IMR-90 (cell line): ENCODE measurements at regions not wholly inside any gene's neighbourhood (a gene's known extent, or its start where the extent isn't known, plus 50 kb on each side); places are given as distances from the start of the nearest gene placed in this dataset.

ENCODE experiments used
- ATAC-seq: fragments of 200-7000 bp; cut with Tn5 transposase; 2 replicates; pipeline ENCODE4 v1.9.1; 2020; ENCODE audit warnings: low read depth, mild to moderate bottlenecking, moderate library complexity
- BruUV-seq: library from RNA; stranded (reverse); fragments of 400-500 nt; replicated peaks from 2 replicates; lab custom pipeline; 2021; lab: Mats Ljungman, UMichigan
- CTCF ChIA-PET: fragments of 300-600 bp; formaldehyde crosslinking; extraction: SDS; loops from one replicate; lab custom pipeline; 2021; ENCODE audit warnings: antibody characterized with exemption; lab: Yijun Ruan, JAX
- POLR2A ChIA-PET: fragments of 300-600 bp; sonication (Branson Sonifier 250); formaldehyde crosslinking; loops from one replicate; lab custom pipeline; 2022; ENCODE audit warnings: antibody characterized with exemption; ENCODE audit not compliant: unreplicated experiment; lab: Charles Lee
- DNase-seq: peaks from one replicate; pipeline ENCODE4 v3.0.0; 2013
- H2AFZ ChIP-seq: replicated peaks from 2 replicates; pipeline ENCODE3; 2013; ENCODE audit warnings: low read length, mild to moderate bottlenecking; ENCODE audit not compliant: poor library complexity
- H2AK5ac ChIP-seq: 2 replicates; pipeline ENCODE4 v1.6.1; 2013; ENCODE audit warnings: low read depth, low read length, inconsistent platforms
- H2AK9ac ChIP-seq: replicated peaks from 2 replicates; pipeline ENCODE3; 2013; ENCODE audit warnings: mild to moderate bottlenecking, low read depth, low read length, moderate library complexity; ENCODE audit not compliant: poor library complexity
- H2BK120ac ChIP-seq: 2 replicates; pipeline ENCODE4 v1.6.1; 2013; ENCODE audit warnings: low read depth, low read length, inconsistent platforms
- H2BK15ac ChIP-seq: 3 replicates; pipeline ENCODE4 v1.6.1; 2013; ENCODE audit warnings: low read depth, low read length, inconsistent platforms
- H2BK20ac ChIP-seq: 2 replicates; pipeline ENCODE4 v1.6.1; 2013; ENCODE audit warnings: low read depth, mild to moderate bottlenecking, inconsistent platforms, low read length, moderate library complexity
- H2BK5ac ChIP-seq: 2 replicates; pipeline ENCODE4 v1.6.1; 2013; ENCODE audit warnings: mild to moderate bottlenecking, low read depth, low read length, inconsistent platforms; ENCODE audit not compliant: poor library complexity, severe bottlenecking
- H3K14ac ChIP-seq: replicated peaks from 2 replicates; pipeline ENCODE4 v1.6.1; 2013; ENCODE audit warnings: low read depth, low read length, inconsistent platforms
- H3K18ac ChIP-seq: 2 replicates; pipeline ENCODE4 v1.6.1; 2013; ENCODE audit warnings: low read depth, low read length, control low read depth
- H3K23ac ChIP-seq: 2 replicates; pipeline ENCODE4 v1.6.1; 2013; ENCODE audit warnings: low read depth, low read length, inconsistent platforms
- H3K27ac ChIP-seq: 2 replicates; pipeline ENCODE4 v1.5.1; 2013; ENCODE audit warnings: mild to moderate bottlenecking, control low read depth, low read length; ENCODE audit not compliant: insufficient read depth
- H3K27me3 ChIP-seq: 2 replicates; pipeline ENCODE4 v1.6.1; 2013; ENCODE audit warnings: low read length; ENCODE audit not compliant: control insufficient read depth, insufficient read depth
- H3K36me3 ChIP-seq: 2 replicates; pipeline ENCODE4 v1.6.1; 2013; ENCODE audit warnings: low read length, mixed read lengths; ENCODE audit not compliant: control insufficient read depth, insufficient read depth
- H3K4ac ChIP-seq: 2 replicates; pipeline ENCODE4 v1.6.1; 2013; ENCODE audit warnings: low read depth, low read length, inconsistent platforms
- H3K4me1 ChIP-seq: 2 replicates; pipeline ENCODE4 v1.6.1; 2013; ENCODE audit warnings: low read length, mixed read lengths; ENCODE audit not compliant: control insufficient read depth, insufficient read depth
- H3K4me2 ChIP-seq: 2 replicates; pipeline ENCODE4 v1.6.1; 2013; ENCODE audit warnings: low read depth, mild to moderate bottlenecking, control low read depth, low read length, moderate library complexity
- H3K4me3 ChIP-seq: 2 replicates; pipeline ENCODE4 v1.5.1; 2013; ENCODE audit warnings: low read depth, mild to moderate bottlenecking, control low read depth, low read length, moderate library complexity; ENCODE audit not compliant: insufficient read depth
- H3K56ac ChIP-seq: 2 replicates; pipeline ENCODE4 v1.6.1; 2013; ENCODE audit warnings: low read length, inconsistent platforms; ENCODE audit not compliant: insufficient read depth; ENCODE audit errors: extremely low read depth
- H3K79me1 ChIP-seq, 2 experiments: 2 replicates each; pipeline ENCODE4 v1.6.1; 2013; ENCODE audit warnings: low read length in 2 of 2, inconsistent platforms in 1 of 2, low read depth in 1 of 2
- H3K9ac ChIP-seq: 2 replicates; pipeline ENCODE4 v1.6.1; 2013; ENCODE audit warnings: low read depth, low read length, control low read depth
- H3K9me1 ChIP-seq: 2 replicates; pipeline ENCODE4 v1.6.1; 2013; ENCODE audit warnings: low read length, inconsistent platforms; ENCODE audit not compliant: insufficient read depth
- H3K9me3 ChIP-seq: 2 replicates; pipeline ENCODE4 v1.6.1; 2013; ENCODE audit warnings: low read length; ENCODE audit not compliant: control insufficient read depth, insufficient read depth
- H4K20me1 ChIP-seq: 2 replicates; pipeline ENCODE4 v1.6.1; 2013; ENCODE audit warnings: low read length, inconsistent platforms; ENCODE audit not compliant: insufficient read depth
- H4K5ac ChIP-seq: 2 replicates; pipeline ENCODE4 v1.6.1; 2013; ENCODE audit warnings: mild to moderate bottlenecking, low read depth, low read length, control low read depth
- H4K8ac ChIP-seq, 2 experiments: 2 replicates each; pipeline ENCODE4 v1.6.1; 2013; ENCODE audit warnings: low read depth in 2 of 2, low read length in 2 of 2, control low read depth in 1 of 2, inconsistent platforms in 1 of 2
- H4K91ac ChIP-seq: 2 replicates; pipeline ENCODE4 v1.6.1; 2013; ENCODE audit warnings: low read depth, low read length, inconsistent platforms; ENCODE audit not compliant: insufficient read depth
- FOS ChIP-seq: fragments of 150-350 bp; IDR thresholded peaks from 2 replicates; pipeline ENCODE4 v1.6.1; 2016; ENCODE audit warnings: low read depth, low read length
- MAZ ChIP-seq: IDR thresholded peaks from 2 replicates; pipeline ENCODE4 v1.6.1; 2012; ENCODE audit warnings: low read depth, mild to moderate bottlenecking, low read length, improper control_type of control experiment, moderate library complexity, borderline replicate concordance
- MXI1 ChIP-seq: IDR thresholded peaks from 2 replicates; pipeline ENCODE4 v1.6.1; 2012; ENCODE audit warnings: low read depth, mild to moderate bottlenecking, low read length, moderate library complexity, borderline replicate concordance
- POLR2A ChIP-seq: IDR thresholded peaks from 2 replicates; pipeline ENCODE4 v1.6.1; 2012; ENCODE audit warnings: mild to moderate bottlenecking, low read depth, low read length
- RAD21 ChIP-seq: IDR thresholded peaks from 2 replicates; pipeline ENCODE4 v1.6.1; 2012; ENCODE audit warnings: low read length, improper control_type of control experiment
- RCOR1 ChIP-seq: IDR thresholded peaks from 2 replicates; pipeline ENCODE4 v1.6.1; 2012; ENCODE audit warnings: mild to moderate bottlenecking, low read length, improper control_type of control experiment; ENCODE audit not compliant: insufficient replicate concordance
- WGBS, 2 experiments: methylation state at CpG; one replicate each; pipeline versions ENCODE4 v1.1.5 to v1.1.7; 2013; ENCODE audit warnings: missing lambda C conversion rate in 2 of 2; ENCODE audit not compliant: insufficient read length in 1 of 2; ENCODE audit errors: extremely low coverage in 2 of 2; 5-methylcytosine and 5-hydroxymethylcytosine counted together
- dilution Hi-C: fragments of 300-500 bp; cut with HindIII; formaldehyde crosslinking; loops from one replicate; pipeline ENCODE4 v1.14.3; 2018; ENCODE audit warnings: low sequenced_read_pairs; ENCODE audit not compliant: unreplicated experiment
- in situ Hi-C: fragments of 300-500 bp; cut with MboI; formaldehyde crosslinking; loops from 3 replicates; pipeline ENCODE4 v1.14.3; 2019; ENCODE audit warnings: low sequenced_read_pairs, inconsistent platforms, mixed read lengths
- intact Hi-C: fragments of 100-400 bp; cut with micrococcal nuclease; formaldehyde crosslinking; loops from 2 replicates; pipeline ENCODE4 v1.10.0; 2022
- TF ChIP-seq, protein P1 (sequence below): fragments of 150-350 bp; IDR thresholded peaks from 2 replicates; pipeline ENCODE4 v1.6.1; 2016; ENCODE audit warnings: low read depth, mild to moderate bottlenecking, low read length, moderate library complexity, borderline replicate concordance

DNA sequence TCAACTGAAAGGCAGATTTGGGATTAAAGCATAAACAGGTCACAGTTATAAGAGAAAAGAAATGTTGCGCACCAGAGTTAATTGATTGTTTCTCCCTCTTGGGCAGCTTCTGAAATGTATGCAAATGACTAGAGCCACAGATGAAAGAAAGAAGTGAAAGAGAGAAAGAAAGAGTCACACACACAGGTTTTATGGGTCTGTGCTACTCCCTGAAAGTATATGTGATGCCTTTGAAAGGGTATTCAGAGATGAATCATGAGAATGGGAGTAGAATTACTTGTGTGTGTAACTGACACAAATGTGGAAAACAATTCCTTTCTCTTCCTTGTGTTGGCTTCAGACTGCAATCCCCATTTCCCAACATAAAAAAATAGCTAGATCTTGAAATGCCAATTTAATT, 196.9 kb downstream of the FOXA2 start:
- no peaks in the 10 kb centered on the region for H3K9me3 ChIP-seq
- no TSS peak for BruUV-seq
- H3K9me1 ChIP-seq, result no peaks in the 10 kb centered on the region
- DNase-seq (no peak), ATAC-seq (no peak)
- no peak overlapping the region for H3K18ac ChIP-seq
- H2BK15ac ChIP-seq, result no peak overlapping the region
- CTCF ChIA-PET, result no interaction called here
- H3K9ac ChIP-seq, result no peak overlapping the region
- H2AK9ac ChIP-seq, result no peak overlapping the region
- H3K4me2 ChIP-seq, result no peak overlapping the region
- H2BK120ac ChIP-seq, result no peak overlapping the region
- no peaks in the 10 kb centered on the region for H3K4me1 ChIP-seq
- no peaks in the 10 kb centered on the region for H3K36me3 ChIP-seq
- no peak overlapping the region for H3K27ac ChIP-seq
- H4K5ac ChIP-seq, result no peak overlapping the region
- no peak overlapping the region for H3K4me3 ChIP-seq
- dilution Hi-C loops, result no loop called here
- H4K91ac ChIP-seq, result no peak overlapping the region
- no CpG with 5 or more reads among the region's 1 CpG for WGBS, 2 experiments
- H3K23ac ChIP-seq, result no peak overlapping the region
- no peaks in the 10 kb centered on the region for H3K27me3 ChIP-seq
- H3K4ac ChIP-seq, result no peak overlapping the region
- no peak overlapping the region for H2AK5ac ChIP-seq
- intact Hi-C loops, result no loop called here
- H4K8ac ChIP-seq, result no peak overlapping the region
- no peak overlapping the region for H2BK5ac ChIP-seq
- no peaks in the 10 kb centered on the region for H4K20me1 ChIP-seq
- POLR2A ChIA-PET, result no interaction called here
- no peak overlapping the region for H2BK20ac ChIP-seq
- in situ Hi-C loops, result no loop called here
- no peaks in the 10 kb centered on the region for H3K79me1 ChIP-seq
- H2AFZ ChIP-seq, result no peak overlapping the region
- TF ChIP-seq POLR2A, result no peak
- TF ChIP-seq RCOR1, result no peak
- TF ChIP-seq FOS, result no peak
- no peak for TF ChIP-seq MXI1
- TF ChIP-seq MAZ, result no peak
- TF ChIP-seq RAD21, result no peak
- TF ChIP-seq, protein P1, sequence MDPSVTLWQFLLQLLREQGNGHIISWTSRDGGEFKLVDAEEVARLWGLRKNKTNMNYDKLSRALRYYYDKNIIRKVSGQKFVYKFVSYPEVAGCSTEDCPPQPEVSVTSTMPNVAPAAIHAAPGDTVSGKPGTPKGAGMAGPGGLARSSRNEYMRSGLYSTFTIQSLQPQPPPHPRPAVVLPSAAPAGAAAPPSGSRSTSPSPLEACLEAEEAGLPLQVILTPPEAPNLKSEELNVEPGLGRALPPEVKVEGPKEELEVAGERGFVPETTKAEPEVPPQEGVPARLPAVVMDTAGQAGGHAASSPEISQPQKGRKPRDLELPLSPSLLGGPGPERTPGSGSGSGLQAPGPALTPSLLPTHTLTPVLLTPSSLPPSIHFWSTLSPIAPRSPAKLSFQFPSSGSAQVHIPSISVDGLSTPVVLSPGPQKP, result no peak
- no peak overlapping the region for H3K14ac ChIP-seq
- no peak overlapping the region for H3K56ac ChIP-seq
